HCT116 (cell line): ENCODE measurements at regions not wholly inside any gene's neighbourhood (a gene's known extent, or its start where the extent isn't known, plus 50 kb on each side); places are given as distances from the start of the nearest gene placed in this dataset.

Experiments
- ATAC-seq: fragments of 200-7000 bp; cut with Tn5 transposase; 2 replicates; pipeline ENCODE4 v1.9.1; 2020; ENCODE audit warnings: mild to moderate bottlenecking, moderate library complexity
- BruUV-seq: library from RNA; stranded (reverse); fragments of 400-500 nt; replicated peaks from 2 replicates; lab custom pipeline; 2021; lab: Mats Ljungman, UMichigan
- CTCF ChIA-PET: fragments of 300-600 bp; sonication (Branson Sonifier 250); formaldehyde crosslinking; loops from one replicate; lab custom pipeline; 2021; ENCODE audit warnings: antibody characterized with exemption; lab: Charles Lee
- POLR2A ChIA-PET: fragments of 300-600, 350-600 bp; sonication (Branson Sonifier 250); formaldehyde crosslinking; loops from one replicate; lab custom pipeline; 2021; ENCODE audit warnings: antibody characterized with exemption; lab: Charles Lee
- RAD21 ChIA-PET, 2 experiments: fragments of 300-600 bp; sonication (Branson Sonifier 250); formaldehyde crosslinking; loops; one replicate each; lab custom pipeline; 2023; ENCODE audit warnings: low total read pairs in 2 of 2; ENCODE audit not compliant: uncharacterized antibody in 2 of 2, unreplicated experiment in 2 of 2, low non-redundant PET in 1 of 2; lab: Charles Lee
- DNase-seq: peaks from one replicate; pipeline ENCODE4 v3.0.0-alpha.2; 2010; ENCODE audit warnings: low read depth, low spot score
- H2AFZ ChIP-seq: fragments of 200-600 bp; shearing (Covaris generic), sonication (generic); 2 replicates; pipeline ENCODE4 v1.6.1; 2017; ENCODE audit warnings: low read depth, mixed run types, mixed read lengths, antibody characterized with exemption, low read length; ENCODE audit not compliant: poor library complexity, severe bottlenecking
- H3K27ac ChIP-seq: 2 replicates; pipeline ENCODE4 v1.5.1; 2012; ENCODE audit warnings: low read depth, low read length
- H3K27me3 ChIP-seq: fragments of 200-600 bp; sonication (generic); 2 replicates; pipeline ENCODE4 v1.6.1; 2016; ENCODE audit warnings: mixed run types, low read length, mixed read lengths; ENCODE audit not compliant: insufficient read depth
- H3K36me3 ChIP-seq, 2 experiments: fragments of 200-500 bp in 1 of 2; fragments of 200-600 bp in 1 of 2; sonication (Bioruptor generic) in 1 of 2; sonication (generic) in 1 of 2; 2 replicates each; pipeline versions ENCODE4 v1.5.1 to v1.6.1; 2014 to 2016; ENCODE audit warnings: low read length in 2 of 2, inconsistent platforms in 1 of 2, mixed read lengths in 1 of 2, mixed run types in 1 of 2; ENCODE audit not compliant: insufficient read depth in 2 of 2, control insufficient read depth in 1 of 2
- H3K4me1 ChIP-seq, 2 experiments: fragments of 200-600 bp in 1 of 2; sonication (generic) in 1 of 2; 2 replicates each; pipeline versions ENCODE4 v1.5.1 to v1.6.1; 2012 to 2017; ENCODE audit warnings: low read length in 2 of 2, inconsistent platforms in 1 of 2, mild to moderate bottlenecking in 1 of 2, mixed read lengths in 1 of 2, mixed run types in 1 of 2, moderate library complexity in 1 of 2; ENCODE audit not compliant: insufficient read depth in 2 of 2, control insufficient read depth in 1 of 2
- H3K4me2 ChIP-seq: fragments of 200-600 bp; sonication (generic); 2 replicates; pipeline ENCODE4 v1.6.1; 2017; ENCODE audit warnings: mixed run types, low read length, mixed read lengths
- H3K4me3 ChIP-seq, 2 experiments: fragments of 200-600 bp in 1 of 2; sonication (generic) in 1 of 2; replicated peaks in 1 of 2; 2 replicates each; pipeline ENCODE4 v1.5.1; 2011 to 2016; ENCODE audit warnings: low read length in 2 of 2, control low read depth in 1 of 2, low read depth in 1 of 2, mild to moderate bottlenecking in 1 of 2, mixed read lengths in 1 of 2, mixed run types in 1 of 2
- H3K79me2 ChIP-seq: fragments of 200-600 bp; sonication (generic); 2 replicates; pipeline ENCODE4 v1.6.1; 2017; ENCODE audit warnings: mild to moderate bottlenecking, mixed run types, low read length, moderate library complexity, mixed read lengths; ENCODE audit not compliant: insufficient read depth
- H3K9ac ChIP-seq: fragments of 200-600 bp; sonication (generic); 2 replicates; pipeline ENCODE4 v1.6.1; 2016; ENCODE audit warnings: low read length, mixed read lengths
- H3K9me2 ChIP-seq: fragments of 200-600 bp; sonication (generic), shearing (Covaris generic); 2 replicates; pipeline ENCODE4 v1.6.1; 2017; ENCODE audit warnings: mixed run types, mild to moderate bottlenecking, moderate library complexity; ENCODE audit not compliant: insufficient read depth
- H3K9me3 ChIP-seq, 2 experiments: fragments of 200-500 bp in 1 of 2; fragments of 200-600 bp in 1 of 2; sonication (Bioruptor generic) in 1 of 2; sonication (generic) in 1 of 2; 2 replicates each; pipeline ENCODE4 v1.6.1; 2014 to 2017; ENCODE audit warnings: low read length in 2 of 2, mixed read lengths in 2 of 2, inconsistent platforms in 1 of 2, low read depth in 1 of 2, mild to moderate bottlenecking in 1 of 2, mixed run types in 1 of 2, moderate library complexity in 1 of 2; ENCODE audit not compliant: control insufficient read depth in 1 of 2, insufficient read depth in 1 of 2
- H4K20me1 ChIP-seq: fragments of 200-600 bp; sonication (generic), shearing (Covaris generic); 2 replicates; pipeline ENCODE4 v1.6.1; 2017; ENCODE audit warnings: mixed run types, mild to moderate bottlenecking, moderate library complexity; ENCODE audit not compliant: insufficient read depth
- CBX3 ChIP-seq: IDR thresholded peaks from 2 replicates; pipeline ENCODE4 v1.6.1; 2012; ENCODE audit warnings: low read depth
- CEBPB ChIP-seq: IDR thresholded peaks from 2 replicates; pipeline ENCODE4 v1.6.1; 2012; ENCODE audit warnings: low read depth
- CTCF ChIP-seq, 3 experiments: fragments of 200-600 bp in 1 of 3; sonication (generic) in 1 of 3; IDR thresholded peaks in 2 of 3; conservative IDR thresholded peaks in 1 of 3; 2 replicates each; pipeline ENCODE4 v1.5.1; 2012 to 2017; ENCODE audit warnings: low read depth in 2 of 3, low read length in 2 of 3, antibody characterized with exemption in 1 of 3, borderline replicate concordance in 1 of 3, control low read depth in 1 of 3, mild to moderate bottlenecking in 1 of 3, mixed read lengths in 1 of 3, mixed run types in 1 of 3, moderate library complexity in 1 of 3; ENCODE audit not compliant: insufficient read depth in 1 of 3
- ELF1 ChIP-seq: IDR thresholded peaks from 2 replicates; pipeline ENCODE4 v1.6.1; 2012; ENCODE audit warnings: low read depth, borderline replicate concordance
- FOSL1 ChIP-seq: IDR thresholded peaks from 2 replicates; pipeline ENCODE4 v1.6.1; 2012; ENCODE audit warnings: low read depth
- MAX ChIP-seq: IDR thresholded peaks from 2 replicates; pipeline ENCODE4 v1.6.1; 2012
- POLR2AphosphoS5 ChIP-seq: IDR thresholded peaks from 2 replicates; pipeline ENCODE4 v1.6.1; 2011; ENCODE audit warnings: mild to moderate bottlenecking, low read depth, low read length, moderate library complexity
- RAD21 ChIP-seq: IDR thresholded peaks from 2 replicates; pipeline ENCODE4 v1.6.1; 2012; ENCODE audit warnings: low read depth, mild to moderate bottlenecking
- REST ChIP-seq: IDR thresholded peaks from 2 replicates; pipeline ENCODE4 v1.6.1; 2012; ENCODE audit warnings: low read depth
- SIN3A ChIP-seq: IDR thresholded peaks from 2 replicates; pipeline ENCODE4 v1.6.1; 2012; ENCODE audit warnings: low read depth
- SP1 ChIP-seq: IDR thresholded peaks from 2 replicates; pipeline ENCODE4 v1.6.1; 2012; ENCODE audit warnings: low read depth
- SRF ChIP-seq: IDR thresholded peaks from 2 replicates; pipeline ENCODE4 v1.6.1; 2012; ENCODE audit warnings: low read depth
- TCF7L2 ChIP-seq: IDR thresholded peaks from 2 replicates; pipeline ENCODE4 v1.7.0; 2011; ENCODE audit warnings: borderline replicate concordance, inconsistent platforms; ENCODE audit not compliant: insufficient read depth, insufficient read length; ENCODE audit errors: extremely low read depth
- YY1 ChIP-seq: IDR thresholded peaks from 2 replicates; pipeline ENCODE4 v1.6.1; 2011; ENCODE audit warnings: low read length, low read depth, moderate library complexity, mild to moderate bottlenecking; ENCODE audit not compliant: insufficient replicate concordance; ENCODE audit errors: extremely low read depth
- ZBTB33 ChIP-seq: IDR thresholded peaks from 2 replicates; pipeline ENCODE4 v1.6.1; 2011; ENCODE audit warnings: mild to moderate bottlenecking, low read length, moderate library complexity; ENCODE audit not compliant: insufficient replicate concordance; ENCODE audit errors: extremely low read depth
- ZFX ChIP-seq: fragments of 450-650 bp; IDR thresholded peaks from 2 replicates; pipeline ENCODE4 v1.6.1; 2017
- intact Hi-C: fragments of 100-400 bp; cut with micrococcal nuclease; formaldehyde crosslinking; loops from 2 replicates; pipeline ENCODE4 v1.10.0; 2022

DNA sequence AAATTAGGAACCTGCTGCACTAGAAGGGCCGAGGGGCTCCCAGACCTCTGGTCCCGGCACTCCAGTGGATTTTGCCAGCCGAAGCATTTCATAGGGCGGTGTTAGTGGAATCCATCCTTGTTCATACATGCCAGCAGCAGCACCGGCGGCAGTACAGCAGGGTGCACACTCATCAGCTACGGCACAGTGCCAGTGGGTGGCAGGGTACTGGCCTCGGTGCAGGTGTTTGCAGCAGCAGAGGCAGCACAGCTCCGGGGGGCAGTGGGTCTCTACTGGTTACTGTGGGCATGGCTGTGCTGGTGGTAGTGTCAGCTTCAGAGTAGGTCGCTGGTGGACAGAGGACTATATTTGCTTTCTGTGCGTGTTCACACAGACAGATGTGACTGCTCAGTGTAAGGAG lies 985.7 kb downstream of the CDH8 start:
- Histone ChIP-seq H3K79me2 (no peaks in the 10 kb centered on the region), H3K27ac (no peak overlapping the region), H3K9me3 (peaks cover 11 to 22% of the 10 kb centered on the region in 2 experiments; a peak in 2 of 4 replicates), H3K27me3 (no peaks in the 10 kb centered on the region), H4K20me1 (no peaks in the 10 kb centered on the region), H3K36me3 (no peaks in the 10 kb centered on the region), H2AFZ (no peak overlapping the region), H3K9me2 (no peaks in the 10 kb centered on the region), H3K4me1 (no peaks in the 10 kb centered on the region), H3K9ac (no peak overlapping the region), H3K4me3 (no peak overlapping the region), H3K4me2 (no peak overlapping the region)
- BruUV-seq, result no TSS peak
- CTCF ChIA-PET, result no interaction called here
- intact Hi-C loops, result no loop called here
- TF ChIP-seq REST (no peak), MAX (no peak), FOSL1 (no peak), TCF7L2 (no peak), CBX3 (no peak), SP1 (no peak), SRF (no peak), ZFX (no peak), YY1 (no peak), CTCF (IDR thresholded peaks at IDR 0.05 in 2 of 3, conservative IDR thresholded peaks at IDR 0.05 in 1 of 3; ENCODE audit: borderline replicate concordance in 1 of 3, insufficient read depth in 1 of 3, low read depth in 2 of 3, low read length in 2 of 3) (no peak), CEBPB (no peak), POLR2AphosphoS5 (no peak), SIN3A (no peak), ELF1 (no peak), RAD21 (no peak), ZBTB33 (no peak)
- RAD21 ChIA-PET, result no interaction called here
- ATAC-seq (no peak), DNase-seq (no peak)
- POLR2A ChIA-PET, result no interaction called here
